A673 (cell line): ENCODE measurements at regions not wholly inside any gene's neighbourhood (a gene's known extent, or its start where the extent isn't known, plus 50 kb on each side); places are given as distances from the start of the nearest gene placed in this dataset.

Experiments
- BruUV-seq: library from RNA; stranded (reverse); fragments of 400-500 nt; replicated peaks from 2 replicates; lab custom pipeline; 2021; lab: Mats Ljungman, UMichigan
- CTCF ChIA-PET: fragments of 300-600 bp; sonication (Branson Sonifier 250); formaldehyde crosslinking; loops from one replicate; lab custom pipeline; 2022; ENCODE audit warnings: antibody characterized with exemption; lab: Charles Lee
- POLR2A ChIA-PET: fragments of 300-600 bp; sonication (Branson Sonifier 250); formaldehyde crosslinking; loops from one replicate; lab custom pipeline; 2022; ENCODE audit warnings: antibody characterized with exemption; ENCODE audit not compliant: low non-redundant PET; lab: Charles Lee
- DNase-seq: peaks from one replicate; pipeline ENCODE4 v3.0.0-alpha.2; 2015; ENCODE audit warnings: low spot score
- H3K27ac ChIP-seq: fragments of 200-600 bp; sonication (generic); 2 replicates; pipeline ENCODE4 v1.5.1; 2016; ENCODE audit warnings: mixed run types, low read depth, mild to moderate bottlenecking, mixed read lengths, antibody characterized with exemption, low read length; ENCODE audit not compliant: poor library complexity, severe bottlenecking
- H3K27me3 ChIP-seq: fragments of 200-600 bp; sonication (generic); replicated peaks from 2 replicates; pipeline ENCODE4 v1.6.1; 2017; ENCODE audit warnings: mixed run types, low read depth, mild to moderate bottlenecking, mixed read lengths, antibody characterized with exemption, low read length; ENCODE audit not compliant: insufficient read depth, poor library complexity
- H3K36me3 ChIP-seq: fragments of 200-600 bp; sonication (generic); 2 replicates; pipeline ENCODE4 v1.6.1; 2016; ENCODE audit warnings: mixed run types, mild to moderate bottlenecking, mixed read lengths, antibody characterized with exemption, low read length; ENCODE audit not compliant: insufficient read depth, poor library complexity, severe bottlenecking
- H3K4me1 ChIP-seq: fragments of 200-600 bp; sonication (generic); 2 replicates; pipeline ENCODE4 v1.6.1; 2017; ENCODE audit warnings: mixed run types, mild to moderate bottlenecking, mixed read lengths, antibody characterized with exemption, low read length; ENCODE audit not compliant: insufficient read depth, poor library complexity, severe bottlenecking
- H3K4me3 ChIP-seq: fragments of 200-600 bp; sonication (generic); 2 replicates; pipeline ENCODE4 v1.5.1; 2016; ENCODE audit warnings: low read depth, mixed run types, mild to moderate bottlenecking, mixed read lengths, low read length; ENCODE audit not compliant: poor library complexity, severe bottlenecking
- H3K9me3 ChIP-seq: fragments of 200-600 bp; sonication (generic); 2 replicates; pipeline ENCODE4 v1.6.1; 2016; ENCODE audit warnings: mixed run types, low read depth, mild to moderate bottlenecking, mixed read lengths, antibody characterized with exemption, low read length; ENCODE audit not compliant: poor library complexity, severe bottlenecking
- CTCF ChIP-seq: fragments of 300-800, 200-600 bp; sonication (generic); conservative IDR thresholded peaks from 2 replicates; pipeline ENCODE4 v1.5.1; 2017; ENCODE audit warnings: low read depth, mild to moderate bottlenecking, antibody characterized with exemption, low read length, moderate library complexity, mixed read lengths
- EZH2 ChIP-seq: fragments of 200-600 bp; sonication (generic); IDR thresholded peaks from 2 replicates; pipeline ENCODE4 v1.6.1; 2017; ENCODE audit warnings: borderline replicate concordance, low read depth, mild to moderate bottlenecking, mixed read lengths, antibody characterized with exemption, low read length; ENCODE audit not compliant: poor library complexity, severe bottlenecking
- intact Hi-C: fragments of 100-400 bp; cut with micrococcal nuclease; formaldehyde crosslinking; loops from one replicate; pipeline ENCODE4 v1.10.0; 2022; ENCODE audit not compliant: unreplicated experiment

DNA sequence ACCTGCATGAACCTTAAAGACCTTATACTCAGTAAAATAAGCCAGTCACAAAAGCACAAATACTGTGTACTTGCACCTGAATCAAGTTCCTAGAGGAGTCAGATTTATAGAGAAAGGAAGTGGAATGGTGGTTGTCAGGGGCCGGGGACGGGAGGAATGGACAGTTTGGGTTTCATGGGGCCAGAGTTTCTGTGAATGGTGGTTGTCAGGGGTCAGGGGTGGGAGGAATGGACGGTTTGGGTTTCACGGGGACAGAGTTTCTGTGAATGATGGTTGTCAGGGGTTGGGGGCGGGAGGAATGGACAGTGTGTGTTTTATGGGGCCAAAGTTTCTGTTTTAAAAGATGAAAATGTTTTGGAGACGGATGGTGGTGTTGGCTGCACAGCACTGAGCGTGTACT, 260.0 kb upstream of the MKI67 start:
- Histone ChIP-seq H3K27ac (no peak overlapping the region), H3K27me3 (peaks cover 57% of the 10 kb centered on the region), H3K36me3 (no peaks in the 10 kb centered on the region), H3K4me1 (no peaks in the 10 kb centered on the region), H3K4me3 (no peak overlapping the region), H3K9me3 (no peaks in the 10 kb centered on the region)
- TF ChIP-seq CTCF (no peak), EZH2 (no peak)
- no TSS peak for BruUV-seq
- intact Hi-C loops: no loop called here
- no peak for DNase-seq
- CTCF ChIA-PET: no interaction called here
- POLR2A ChIA-PET: no interaction called here

DNA sequence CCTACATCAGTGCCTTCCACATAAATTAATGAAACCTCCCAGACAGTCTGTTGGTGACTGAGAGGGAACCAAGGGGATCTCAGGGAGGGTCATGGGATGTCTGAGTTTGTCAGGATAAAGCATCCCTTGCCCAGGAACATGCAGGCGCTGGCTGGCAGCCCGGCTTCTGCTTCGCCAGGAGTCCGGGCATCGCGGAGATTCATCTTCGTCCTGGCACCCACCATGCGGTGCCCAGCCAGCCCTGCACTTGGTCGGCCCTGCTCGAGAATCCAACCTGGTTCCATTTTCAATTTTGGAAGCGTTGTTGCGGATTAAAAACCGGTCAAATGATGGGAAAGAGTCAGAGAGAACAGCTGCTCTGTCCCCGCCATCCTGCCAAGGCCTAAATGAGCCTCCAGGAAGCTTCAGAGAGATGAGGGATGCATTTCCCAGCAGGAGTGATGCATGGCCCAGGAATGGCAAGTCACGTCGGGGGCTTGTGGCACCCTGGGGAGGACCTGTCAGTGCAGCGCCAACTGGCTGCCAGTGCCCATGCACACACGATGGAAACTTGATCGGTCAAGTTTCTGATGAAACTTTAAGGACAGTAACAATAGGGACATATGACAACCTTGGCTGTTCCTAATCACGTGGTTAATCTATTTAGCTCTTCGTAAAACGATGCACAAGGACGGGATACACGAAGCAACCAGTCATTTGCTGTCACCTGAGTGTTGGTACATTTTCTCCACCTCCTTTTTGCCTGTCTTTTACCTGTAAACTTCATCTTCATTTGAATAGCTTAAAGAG, 260.8 kb upstream of the MKI67 start:
- no peaks in the 10 kb centered on the region for H3K4me1 ChIP-seq
- H3K36me3 ChIP-seq: no peaks in the 10 kb centered on the region
- TF ChIP-seq EZH2 (no peak), CTCF (no peak)
- H3K9me3 ChIP-seq: no peaks in the 10 kb centered on the region
- intact Hi-C loops: no loop called here
- CTCF ChIA-PET: interaction anchor here (0.7 kb wide), 1 partner anchor 27 kb away, joined by 4 read pairs; no protein-coding TSS in a partner anchor
- POLR2A ChIA-PET: no interaction called here
- H3K4me3 ChIP-seq: no peak overlapping the region
- H3K27me3 ChIP-seq: peaks cover 59% of the 10 kb centered on the region
- H3K27ac ChIP-seq: no peak overlapping the region
- no TSS peak for BruUV-seq
- DNase-seq: no peak

DNA sequence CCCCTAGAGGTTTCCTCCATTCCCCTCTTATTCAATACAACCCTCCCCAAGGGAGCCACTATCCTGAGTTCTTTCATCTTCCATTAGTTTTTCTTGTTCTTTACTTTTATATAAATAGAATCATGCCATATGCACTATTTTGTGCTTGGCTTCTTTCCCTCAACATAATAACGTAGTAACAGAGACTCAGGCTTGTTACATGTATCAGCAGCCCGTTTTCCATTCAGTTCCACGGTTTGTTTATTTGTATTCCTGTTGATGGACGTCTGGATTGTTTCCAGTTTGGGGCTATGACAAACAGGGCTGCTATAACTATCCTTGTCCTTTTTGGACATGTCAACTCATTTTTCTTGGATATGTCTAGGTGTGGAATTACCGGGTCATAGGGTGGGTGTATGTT, 264.4 kb upstream of the MKI67 start:
- CTCF ChIA-PET: no interaction called here
- BruUV-seq: no TSS peak
- no peak for TF ChIP-seq CTCF
- no peak for TF ChIP-seq EZH2

More for the DNA sequence above, 264.4 kb upstream of the MKI67 start:
- POLR2A ChIA-PET: no interaction called here
- Histone ChIP-seq H3K9me3 (no peaks in the 10 kb centered on the region), H3K4me3 (no peak overlapping the region), H3K27me3 (peaks cover 78% of the 10 kb centered on the region), H3K27ac (no peak overlapping the region), H3K36me3 (no peaks in the 10 kb centered on the region), H3K4me1 (no peaks in the 10 kb centered on the region)
- intact Hi-C loops: no loop called here
- no peak for DNase-seq
